Activated naive CD4-positive, alpha-beta T cell treated with anti-CD3 and anti-CD28 coated beads for 36 hours (primary cell): ENCODE measurements at regions not wholly inside any gene's neighbourhood (a gene's known extent, or its start where the extent isn't known, plus 50 kb on each side); places are given as distances from the start of the nearest gene placed in this dataset.
A peak's percentile ranks its signal among the peaks of the same experiment; 100 is the strongest.

Experiments
- CTCF ChIA-PET: fragments of 350-600 bp; sonication (Branson Sonifier 250); formaldehyde crosslinking; loops from one replicate; lab custom pipeline; 2021; ENCODE audit warnings: antibody characterized with exemption; lab: Charles Lee
- DNase-seq: peaks from one replicate; pipeline ENCODE4 v3.0.0-alpha.2; 2020
- H3K27ac Mint-ChIP-seq: one replicate; pipeline ENCODE4 v1.8.0; 2021; ENCODE audit warnings: mild to moderate bottlenecking, mixed read lengths
- H3K27me3 Mint-ChIP-seq: one replicate; pipeline ENCODE4 v1.8.0; 2021; ENCODE audit warnings: low read depth, mixed read lengths
- H3K36me3 Mint-ChIP-seq: one replicate; pipeline ENCODE4 v1.8.0; 2021; ENCODE audit warnings: low read depth, mixed read lengths
- H3K4me1 Mint-ChIP-seq: one replicate; pipeline ENCODE4 v1.8.0; 2021; ENCODE audit warnings: low read depth, mixed read lengths
- H3K4me3 Mint-ChIP-seq: one replicate; pipeline ENCODE4 v1.8.0; 2021; ENCODE audit warnings: mild to moderate bottlenecking, moderate library complexity, mixed read lengths
- H3K9me3 Mint-ChIP-seq: one replicate; pipeline ENCODE4 v1.8.0; 2021; ENCODE audit warnings: mixed read lengths
- intact Hi-C: fragments of 100-400 bp; cut with micrococcal nuclease; formaldehyde crosslinking; loops from one replicate; pipeline ENCODE4 v1.15.1; 2023

GRCh38 chr5:158017469-158017868 lies 158.5 kb upstream of the CLINT1 start:
- Mint-ChIP-seq H3K27me3 (peaks cover 10% of the 10 kb centered on the region), H3K4me1 (no peaks in the 10 kb centered on the region), H3K36me3 (no peaks in the 10 kb centered on the region), H3K9me3 (no peaks in the 10 kb centered on the region), H3K4me3 (no peak overlapping the region), H3K27ac (no peak overlapping the region)
- CTCF ChIA-PET = no interaction called here
- DNase-seq = no peak
- intact Hi-C loops = no loop called here

DNA sequence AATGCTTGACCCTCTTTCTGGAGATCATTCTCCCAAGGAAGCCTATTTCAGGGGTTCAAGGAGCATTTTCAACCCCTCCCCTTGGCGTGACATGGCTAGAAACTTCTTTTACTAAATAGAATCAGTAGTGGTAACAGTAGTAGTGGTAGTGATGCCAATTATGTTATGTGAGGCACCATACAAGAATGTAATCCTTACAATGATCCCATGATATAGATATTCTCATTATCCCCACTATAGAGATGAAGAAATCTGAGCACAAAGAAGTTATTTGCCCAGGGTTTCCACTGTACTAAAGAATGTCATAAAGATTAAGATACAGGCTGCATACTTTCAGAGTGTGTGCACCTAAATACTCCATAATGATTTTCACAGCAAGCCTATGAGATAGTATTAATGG lies 155.4 kb upstream of the CLINT1 start:
- Mint-ChIP-seq H3K36me3 (no peaks in the 10 kb centered on the region), H3K27me3 (peaks cover 4% of the 10 kb centered on the region), H3K9me3 (no peaks in the 10 kb centered on the region), H3K4me1 (no peaks in the 10 kb centered on the region), H3K4me3 (no peak overlapping the region), H3K27ac (no peak overlapping the region)
- DNase-seq = no peak
- CTCF ChIA-PET = no interaction called here
- intact Hi-C loops = no loop called here

- CTCF ChIA-PET = no interaction called here
- Mint-ChIP-seq H3K9me3 (no peaks in the 10 kb centered on the region), H3K36me3 (no peaks in the 10 kb centered on the region), H3K27me3 (peaks cover 4% of the 10 kb centered on the region), H3K27ac (no peak overlapping the region), H3K4me3 (no peak overlapping the region), H3K4me1 (no peaks in the 10 kb centered on the region)
- no peak for DNase-seq
- intact Hi-C loops = no loop called here
These were observed 155.0 kb upstream of the CLINT1 start for GRCh38 chr5:158013939-158014338.

GRCh38 chr5:158013303-158013702 lies 154.4 kb upstream of the CLINT1 start:
- DNase-seq = no peak
- no peaks in the 10 kb centered on the region for H3K9me3 Mint-ChIP-seq
- no peaks in the 10 kb centered on the region for H3K36me3 Mint-ChIP-seq
- intact Hi-C loops = no loop called here
- H3K27ac Mint-ChIP-seq = no peak overlapping the region
- no peaks in the 10 kb centered on the region for H3K4me1 Mint-ChIP-seq
- CTCF ChIA-PET = no interaction called here
- H3K4me3 Mint-ChIP-seq = no peak overlapping the region
- peaks cover 4% of the 10 kb centered on the region for H3K27me3 Mint-ChIP-seq

GRCh38 chr5:158011422-158011821 lies 152.5 kb upstream of the CLINT1 start:
- no peaks in the 10 kb centered on the region for H3K9me3 Mint-ChIP-seq
- H3K36me3 Mint-ChIP-seq = no peaks in the 10 kb centered on the region

DNA sequence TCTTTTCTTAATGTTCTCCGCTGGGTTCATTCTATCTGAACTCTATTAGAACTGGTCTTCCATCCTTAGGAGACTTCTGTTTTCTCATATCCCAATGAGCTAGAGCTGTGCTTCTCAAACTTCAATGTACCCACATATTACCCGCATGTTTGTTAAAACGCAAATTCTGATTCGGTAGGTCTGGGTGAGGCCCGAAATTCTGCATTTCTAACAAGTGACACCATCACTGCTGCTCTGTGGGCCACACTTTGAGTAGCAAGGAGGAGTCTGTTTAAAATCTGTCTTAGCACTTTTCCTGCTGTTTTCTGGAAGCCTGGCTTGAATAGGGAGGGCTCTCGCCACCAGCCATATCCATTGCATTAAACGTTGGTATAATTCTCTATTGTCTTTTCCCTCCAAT lies 151.9 kb upstream of the CLINT1 start:
- Mint-ChIP-seq H3K4me1 (no peaks in the 10 kb centered on the region), H3K27ac (no peak overlapping the region), H3K27me3 (no peaks in the 10 kb centered on the region), H3K4me3 (no peak overlapping the region), H3K9me3 (no peaks in the 10 kb centered on the region), H3K36me3 (no peaks in the 10 kb centered on the region)
- DNase-seq = no peak
- CTCF ChIA-PET = no interaction called here
- intact Hi-C loops = no loop called here

More at GRCh38 chr5:158011422-158011821, 152.5 kb upstream of the CLINT1 start:
- intact Hi-C loops = no loop called here
- Mint-ChIP-seq H3K27ac (no peak overlapping the region), H3K4me1 (no peaks in the 10 kb centered on the region), H3K27me3 (no peaks in the 10 kb centered on the region), H3K4me3 (no peak overlapping the region)
- CTCF ChIA-PET = no interaction called here
- DNase-seq = no peak

DNA sequence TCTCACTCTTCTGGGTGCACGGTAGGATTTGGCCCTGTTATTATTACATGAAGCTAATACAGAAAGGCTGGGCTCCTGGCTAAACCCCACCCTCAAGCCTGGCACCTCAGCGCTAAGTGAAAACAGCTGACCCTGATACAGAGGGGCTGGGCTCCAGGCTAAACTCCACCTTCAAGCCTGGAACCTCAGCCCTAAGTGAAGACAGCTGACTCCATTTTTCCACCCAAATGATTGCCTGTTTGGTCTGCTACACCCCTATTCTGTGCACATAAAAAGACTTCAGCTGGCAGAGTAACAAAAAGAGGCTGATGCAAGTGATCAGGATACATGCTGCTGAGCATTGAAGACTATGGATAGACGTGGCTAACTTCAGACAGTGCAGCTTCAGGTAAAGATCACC lies 148.4 kb upstream of the CLINT1 start:
- Mint-ChIP-seq H3K27ac (no peak overlapping the region), H3K4me3 (no peak overlapping the region), H3K9me3 (no peaks in the 10 kb centered on the region), H3K4me1 (no peaks in the 10 kb centered on the region), H3K36me3 (no peaks in the 10 kb centered on the region), H3K27me3 (peaks cover 1% of the 10 kb centered on the region)
- no peak for DNase-seq
- intact Hi-C loops = no loop called here
- CTCF ChIA-PET = no interaction called here

DNA sequence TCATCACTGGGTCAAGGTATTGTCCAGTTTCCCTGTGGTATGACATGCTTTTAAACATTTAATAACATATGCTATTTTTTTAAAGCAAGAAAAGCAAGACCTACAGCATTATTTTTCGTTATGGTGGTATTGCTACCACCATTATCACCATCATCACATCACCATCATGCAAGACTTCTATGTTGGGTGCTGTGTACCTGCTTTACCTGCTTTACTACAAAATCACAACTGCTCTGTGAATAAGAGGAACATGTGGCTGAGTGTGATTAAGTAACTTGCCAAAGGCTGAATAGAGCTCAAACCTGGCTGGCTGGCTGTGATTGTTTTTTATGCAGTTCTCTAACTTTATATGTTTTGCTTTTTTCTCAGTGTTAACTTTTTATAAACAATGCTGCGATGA lies 140.8 kb upstream of the CLINT1 start:
- no peak overlapping the region for H3K27ac Mint-ChIP-seq
- peaks cover 4% of the 10 kb centered on the region for H3K27me3 Mint-ChIP-seq
- intact Hi-C loops = no loop called here
- H3K4me1 Mint-ChIP-seq = peaks cover 4% of the 10 kb centered on the region
- no peaks in the 10 kb centered on the region for H3K9me3 Mint-ChIP-seq
- no peaks in the 10 kb centered on the region for H3K36me3 Mint-ChIP-seq
- no peak for DNase-seq
- CTCF ChIA-PET = no interaction called here
- no peak overlapping the region for H3K4me3 Mint-ChIP-seq

DNA sequence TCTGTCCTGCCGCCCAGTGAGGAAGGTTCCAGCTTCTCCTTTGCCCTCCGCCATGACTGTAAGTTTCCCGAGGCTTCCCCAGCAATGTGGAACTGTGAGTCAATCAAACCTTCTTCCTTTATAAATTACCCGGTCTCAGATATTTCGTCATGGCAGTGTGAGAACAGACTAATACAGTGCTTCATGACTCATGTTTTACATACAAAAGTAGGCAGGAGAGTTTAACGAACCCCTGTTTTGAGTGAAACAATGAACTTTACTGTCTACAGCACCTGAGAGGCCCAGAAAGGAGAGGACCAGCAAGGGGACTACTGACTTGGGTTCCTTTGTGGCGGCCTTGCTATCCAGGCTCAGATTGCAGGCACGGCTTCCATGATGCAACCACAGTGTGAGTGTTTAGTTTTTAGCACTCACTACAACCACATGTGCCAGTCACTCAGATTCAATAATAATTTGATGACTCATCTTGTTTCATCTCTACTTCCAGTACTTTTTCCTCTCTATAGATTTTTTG lies 139.1 kb upstream of the CLINT1 start:
- CTCF ChIA-PET = interaction anchor here (1.0 kb wide), 1 partner anchor 186 kb away, joined by 3 read pairs; no protein-coding TSS in a partner anchor
- H3K9me3 Mint-ChIP-seq = no peaks in the 10 kb centered on the region
- peaks cover 11% of the 10 kb centered on the region for H3K4me1 Mint-ChIP-seq
- no peak overlapping the region for H3K27ac Mint-ChIP-seq
- no peak for DNase-seq
- H3K36me3 Mint-ChIP-seq = no peaks in the 10 kb centered on the region
- H3K4me3 Mint-ChIP-seq = no peak overlapping the region
- H3K27me3 Mint-ChIP-seq = peaks cover 14% of the 10 kb centered on the region
- intact Hi-C loops = no loop called here

DNA sequence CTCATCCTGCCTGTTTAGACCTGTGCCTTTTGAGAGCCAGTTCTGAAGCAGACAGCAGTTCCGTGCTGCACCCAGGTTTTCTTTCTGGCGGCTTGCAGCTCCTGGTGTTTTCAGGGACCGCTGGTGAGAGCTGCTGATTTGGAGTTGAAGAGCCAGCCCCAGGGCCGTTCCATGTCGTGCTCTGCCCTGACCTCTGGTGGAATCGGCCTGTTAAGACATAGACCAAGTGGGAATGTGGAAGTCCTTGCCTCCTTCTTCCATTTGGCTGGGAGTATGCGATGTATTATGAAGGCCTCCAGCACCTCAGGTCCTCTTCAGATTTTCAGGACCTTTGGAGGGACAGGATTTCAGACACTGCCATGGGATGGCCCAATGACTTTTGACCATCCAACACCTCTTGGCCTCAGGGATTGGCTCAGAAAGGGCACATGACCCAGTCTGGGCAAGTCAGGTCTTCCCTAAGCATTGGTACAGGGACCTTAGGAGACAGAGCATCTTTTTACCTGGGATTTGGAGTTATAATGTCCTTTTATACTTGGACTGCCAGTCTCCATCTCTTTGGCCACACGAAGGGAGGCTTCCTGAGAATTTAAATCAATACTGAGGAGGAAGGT lies 136.1 kb upstream of the CLINT1 start:
- H3K27ac Mint-ChIP-seq = no peak overlapping the region
- intact Hi-C loops = loop anchor here (1.0 kb wide), 3 partner anchors 140 to 233 kb away; no protein-coding TSS in a partner anchor
- H3K4me3 Mint-ChIP-seq = no peak overlapping the region

DNA sequence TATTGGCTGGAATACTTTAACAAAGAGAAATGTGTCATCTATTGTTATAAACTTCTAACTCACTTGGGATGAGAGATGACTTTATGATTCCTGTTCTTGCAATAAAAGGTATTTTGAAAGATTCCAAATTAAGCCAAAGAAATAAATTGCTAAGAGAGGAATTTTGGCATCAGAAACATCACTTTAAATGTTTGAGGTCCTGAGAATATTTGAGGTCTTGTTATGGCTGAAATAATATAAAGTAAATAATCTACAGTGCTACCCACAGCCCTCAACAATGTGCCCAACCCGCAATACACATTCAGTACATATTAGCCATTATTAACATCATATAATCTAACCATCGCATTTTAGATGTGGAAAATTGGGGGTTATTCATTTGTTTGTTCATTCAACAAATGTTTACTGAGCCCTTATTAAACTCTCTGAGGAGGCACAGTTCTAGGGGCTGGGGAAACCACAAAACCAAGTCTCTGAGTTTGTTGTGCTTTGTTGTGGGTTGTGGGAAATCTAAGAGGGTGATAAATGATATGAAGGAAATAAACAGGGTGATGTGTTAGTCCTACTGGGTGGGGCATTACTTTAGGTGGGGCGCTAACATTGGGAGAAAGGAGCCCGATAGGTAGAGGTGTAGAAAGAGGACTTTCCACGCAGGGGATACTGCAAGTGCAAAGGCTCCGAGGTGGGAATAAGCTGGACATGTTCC lies 135.2 kb upstream of the CLINT1 start:
- H3K4me1 Mint-ChIP-seq = peaks cover 11% of the 10 kb centered on the region
- no peak overlapping the region for H3K4me3 Mint-ChIP-seq
- no peaks in the 10 kb centered on the region for H3K9me3 Mint-ChIP-seq
- H3K27me3 Mint-ChIP-seq = peaks cover 22% of the 10 kb centered on the region
- H3K36me3 Mint-ChIP-seq = no peaks in the 10 kb centered on the region
- DNase-seq = no peak
- intact Hi-C loops = no loop called here
- CTCF ChIA-PET = interaction anchor here (0.6 to 2.2 kb wide), 15 partner anchors 42 to 244 kb away, joined by 3 to 18 read pairs (median 6); no protein-coding TSS in a partner anchor
- no peak overlapping the region for H3K27ac Mint-ChIP-seq

More for the DNA sequence above, 136.1 kb upstream of the CLINT1 start:
- Mint-ChIP-seq H3K27me3 (peaks cover 22% of the 10 kb centered on the region), H3K4me1 (peaks cover 11% of the 10 kb centered on the region), H3K9me3 (no peaks in the 10 kb centered on the region), H3K36me3 (no peaks in the 10 kb centered on the region)
- CTCF ChIA-PET = interaction anchor here (0.5 to 2.2 kb wide), 16 partner anchors 25 to 469 kb away, joined by 3 to 18 read pairs (median 6); no protein-coding TSS in a partner anchor
- peak; percentile 64 for DNase-seq

GRCh38 chr5:157993201-157993600 lies 134.3 kb upstream of the CLINT1 start:
- no peak for DNase-seq
- peaks cover 22% of the 10 kb centered on the region for H3K27me3 Mint-ChIP-seq
- no peaks in the 10 kb centered on the region for H3K9me3 Mint-ChIP-seq
- H3K4me1 Mint-ChIP-seq = peaks cover 11% of the 10 kb centered on the region
- intact Hi-C loops = no loop called here
- no peak overlapping the region for H3K27ac Mint-ChIP-seq
- no peak overlapping the region for H3K4me3 Mint-ChIP-seq
- H3K36me3 Mint-ChIP-seq = no peaks in the 10 kb centered on the region
- CTCF ChIA-PET = interaction anchor here (0.7 to 1.5 kb wide), 4 partner anchors 22 to 176 kb away, joined by 3 to 8 read pairs (median 3); no protein-coding TSS in a partner anchor
